B cell (primary cell): ENCODE measurements at regions not wholly inside any gene's neighbourhood (a gene's known extent, or its start where the extent isn't known, plus 50 kb on each side); places are given as distances from the start of the nearest gene placed in this dataset.

Experiments
- CTCF ChIP-seq: fragments of 200-600 bp; IDR thresholded peaks from one replicate; pipeline ENCODE4 v1.8.0; 2022; ENCODE audit warnings: antibody characterized with exemption, mild to moderate bottlenecking
- EZH2 ChIP-seq: IDR thresholded peaks from 2 replicates; pipeline ENCODE4 v1.6.1; 2012; ENCODE audit warnings: borderline replicate concordance, low read depth, mild to moderate bottlenecking, moderate library complexity, low read length; ENCODE audit not compliant: insufficient read depth, poor library complexity, severe bottlenecking

GRCh38 chr1:193733674-193734073 is 547.3 kb upstream of the B3GALT2 start:
- TF ChIP-seq CTCF: no peak
- no peak for TF ChIP-seq EZH2
